PFSK-1 (cell line): ENCODE measurements at regions not wholly inside any gene's neighbourhood (a gene's known extent, or its start where the extent isn't known, plus 50 kb on each side); places are given as distances from the start of the nearest gene placed in this dataset.

Source experiments
- SIN3A ChIP-seq: IDR thresholded peaks from 2 replicates; pipeline ENCODE4 v1.6.1; 2012; ENCODE audit warnings: mild to moderate bottlenecking, low read length, moderate library complexity, borderline replicate concordance; ENCODE audit not compliant: insufficient read depth
- TAF1 ChIP-seq: IDR thresholded peaks from 2 replicates; pipeline ENCODE4 v1.6.1; 2012; ENCODE audit warnings: low read length, control low read depth, borderline replicate concordance; ENCODE audit not compliant: insufficient read depth

DNA sequence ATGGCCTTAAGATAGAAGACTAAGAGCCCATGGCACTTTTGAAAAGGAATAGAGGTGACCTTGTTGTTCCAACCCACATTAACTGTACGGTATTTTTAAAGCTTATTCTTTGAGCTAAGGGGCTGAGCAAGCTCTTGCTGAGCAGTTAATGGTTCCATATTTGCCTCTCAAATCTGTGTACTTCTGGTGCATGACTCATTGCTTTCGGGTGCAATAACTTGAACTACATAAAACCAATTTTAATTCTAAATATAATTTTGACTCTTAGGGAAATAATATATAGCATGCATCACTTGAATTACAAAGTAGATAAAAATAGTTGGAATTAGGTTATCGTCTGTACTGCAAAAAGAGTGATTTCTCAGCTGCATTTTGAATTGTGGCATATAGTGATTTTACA, 348.1 kb upstream of the CITED2 start:
- TF ChIP-seq TAF1 (no peak), SIN3A (no peak)
